ENCODE measurements at regions not wholly inside any gene's neighbourhood (a gene's known extent, or its start where the extent isn't known, plus 50 kb on each side); places are given as distances from the start of the nearest gene placed in this dataset.

- Histone ChIP-seq H3K36me3 (ENCODE audit: control insufficient read depth, insufficient read depth, low read length) (no peaks in the 10 kb centered on the region), H3K27ac (ENCODE audit: low read depth, low read length, severe bottlenecking) (no peak overlapping the region), H3K9me3 (ENCODE audit: control insufficient read depth, low read length) (no peaks in the 10 kb centered on the region), H3K4me1 (ENCODE audit: control insufficient read depth, insufficient read depth, low read length, poor library complexity, severe bottlenecking) (no peaks in the 10 kb centered on the region), H3K4me3 (ENCODE audit: extremely low read depth, insufficient read depth, low read length, poor library complexity, severe bottlenecking) (no peak overlapping the region)
These were observed 429.2 kb downstream of the TDRD15 start for GRCh38 chr2:21552981-21553380.

DNA sequence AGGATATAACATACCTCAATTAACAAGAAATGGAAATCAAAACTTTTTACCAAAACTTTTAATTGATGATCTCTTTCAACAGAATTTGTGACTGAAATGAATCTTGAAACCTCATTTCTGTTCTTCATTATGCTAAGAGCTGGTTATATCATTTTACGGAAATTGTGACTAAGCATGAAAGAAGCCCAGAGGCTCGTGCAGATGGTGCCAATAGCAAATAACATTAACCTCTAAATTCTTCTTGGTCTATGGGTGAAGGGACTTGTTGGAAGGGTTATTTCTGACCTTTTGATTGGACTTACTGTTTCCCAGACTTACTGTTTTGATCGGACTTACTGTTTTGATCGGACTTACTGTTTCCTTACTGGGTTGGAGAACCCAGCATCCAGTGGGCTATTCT is 435.6 kb downstream of the TDRD15 start:
- no peaks in the 10 kb centered on the region for H3K4me1 ChIP-seq (ENCODE audit: control insufficient read depth, insufficient read depth, low read length, poor library complexity, severe bottlenecking)
- WGBS, 2 experiments (ENCODE audit: insufficient coverage in 2 of 2) = 82 to 88% methylated on average over 2 to 3 of the region's 4 CpGs
- H3K9me3 ChIP-seq (ENCODE audit: control insufficient read depth, low read length) = no peaks in the 10 kb centered on the region

GRCh38 chr2:21561965-21562364 is 438.2 kb downstream of the TDRD15 start:
- no peak overlapping the region for H3K27ac ChIP-seq (ENCODE audit: low read depth, low read length, severe bottlenecking)
- H3K9me3 ChIP-seq (ENCODE audit: control insufficient read depth, low read length) = no peaks in the 10 kb centered on the region
- WGBS, 2 experiments (ENCODE audit: insufficient coverage in 2 of 2) = no CpG with 5 or more reads among the region's 1 CpG
- no peak overlapping the region for H3K4me3 ChIP-seq (ENCODE audit: extremely low read depth, insufficient read depth, low read length, poor library complexity, severe bottlenecking)
- H3K36me3 ChIP-seq (ENCODE audit: control insufficient read depth, insufficient read depth, low read length) = no peaks in the 10 kb centered on the region
- no peaks in the 10 kb centered on the region for H3K4me1 ChIP-seq (ENCODE audit: control insufficient read depth, insufficient read depth, low read length, poor library complexity, severe bottlenecking)

More for the DNA sequence above, 435.6 kb downstream of the TDRD15 start:
- no peak overlapping the region for H3K27ac ChIP-seq (ENCODE audit: low read depth, low read length, severe bottlenecking)
- no peak overlapping the region for H3K4me3 ChIP-seq (ENCODE audit: extremely low read depth, insufficient read depth, low read length, poor library complexity, severe bottlenecking)
- no peaks in the 10 kb centered on the region for H3K36me3 ChIP-seq (ENCODE audit: control insufficient read depth, insufficient read depth, low read length)

DNA sequence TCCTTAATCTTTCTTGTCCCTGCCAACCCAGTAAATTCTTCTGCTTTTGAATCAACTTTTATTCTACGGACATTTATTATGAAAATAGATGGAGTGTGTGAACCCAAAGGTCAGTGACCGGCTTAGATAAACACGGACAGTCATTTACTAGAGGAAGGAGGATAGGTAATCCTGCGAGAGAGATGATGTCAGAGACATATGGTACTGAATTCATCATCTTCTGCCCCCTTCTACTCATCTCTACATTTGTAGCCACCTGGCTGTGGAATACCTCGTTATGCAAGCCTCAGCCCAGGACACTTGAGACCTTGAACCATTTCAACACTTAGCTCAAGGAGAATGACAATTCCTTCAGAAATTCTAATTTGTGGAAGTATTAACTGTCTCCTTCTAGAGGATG is 443.6 kb downstream of the TDRD15 start:
- Histone ChIP-seq H3K9me3 (ENCODE audit: control insufficient read depth, low read length) (no peaks in the 10 kb centered on the region), H3K36me3 (ENCODE audit: control insufficient read depth, insufficient read depth, low read length) (no peaks in the 10 kb centered on the region), H3K4me3 (ENCODE audit: extremely low read depth, insufficient read depth, low read length, poor library complexity, severe bottlenecking) (no peak overlapping the region), H3K27ac (ENCODE audit: low read depth, low read length, severe bottlenecking) (no peak overlapping the region), H3K4me1 (ENCODE audit: control insufficient read depth, insufficient read depth, low read length, poor library complexity, severe bottlenecking) (no peaks in the 10 kb centered on the region)
- 80% methylated on average over 2 of the region's 5 CpGs; no CpG with 5 or more reads in 1 of the 2 experiments for WGBS, 2 experiments (ENCODE audit: insufficient coverage in 2 of 2)

DNA sequence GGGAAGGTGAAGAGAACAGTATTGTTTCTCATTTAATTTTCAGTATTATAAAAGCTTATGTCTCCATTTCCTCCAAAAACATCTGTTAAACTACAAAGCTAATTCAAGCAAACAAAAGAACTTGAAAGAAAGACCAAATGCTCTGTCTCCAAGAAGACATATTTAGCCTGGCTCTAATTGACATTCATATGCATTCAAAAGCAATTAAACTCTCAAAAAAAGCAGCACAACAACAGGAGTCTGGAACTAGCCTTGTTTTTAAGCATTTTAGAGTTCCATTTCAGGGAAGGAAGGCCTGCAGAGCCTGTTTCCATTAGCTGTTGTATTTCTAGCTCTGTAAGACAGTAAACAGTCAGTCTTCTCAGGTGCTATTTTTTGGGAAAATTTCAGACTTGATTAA is 447.9 kb downstream of the TDRD15 start:
- H3K4me3 ChIP-seq (ENCODE audit: extremely low read depth, insufficient read depth, low read length, poor library complexity, severe bottlenecking) = no peak overlapping the region

GRCh38 chr2:21580391-21580790 is 456.6 kb downstream of the TDRD15 start:
- H3K4me1 ChIP-seq (ENCODE audit: control insufficient read depth, insufficient read depth, low read length, poor library complexity, severe bottlenecking) = no peaks in the 10 kb centered on the region
- 100% methylated on average over 1 of the region's 1 CpG; no CpG with 5 or more reads in 1 of the 2 experiments for WGBS, 2 experiments (ENCODE audit: insufficient coverage in 2 of 2)
- H3K9me3 ChIP-seq (ENCODE audit: control insufficient read depth, low read length) = no peaks in the 10 kb centered on the region
- no peaks in the 10 kb centered on the region for H3K36me3 ChIP-seq (ENCODE audit: control insufficient read depth, insufficient read depth, low read length)
- H3K4me3 ChIP-seq (ENCODE audit: extremely low read depth, insufficient read depth, low read length, poor library complexity, severe bottlenecking) = no peak overlapping the region
- no peak overlapping the region for H3K27ac ChIP-seq (ENCODE audit: low read depth, low read length, severe bottlenecking)

More for the DNA sequence above, 447.9 kb downstream of the TDRD15 start:
- Histone ChIP-seq H3K4me1 (ENCODE audit: control insufficient read depth, insufficient read depth, low read length, poor library complexity, severe bottlenecking) (no peaks in the 10 kb centered on the region), H3K9me3 (ENCODE audit: control insufficient read depth, low read length) (no peaks in the 10 kb centered on the region), H3K27ac (ENCODE audit: low read depth, low read length, severe bottlenecking) (no peak overlapping the region), H3K36me3 (ENCODE audit: control insufficient read depth, insufficient read depth, low read length) (no peaks in the 10 kb centered on the region)

DNA sequence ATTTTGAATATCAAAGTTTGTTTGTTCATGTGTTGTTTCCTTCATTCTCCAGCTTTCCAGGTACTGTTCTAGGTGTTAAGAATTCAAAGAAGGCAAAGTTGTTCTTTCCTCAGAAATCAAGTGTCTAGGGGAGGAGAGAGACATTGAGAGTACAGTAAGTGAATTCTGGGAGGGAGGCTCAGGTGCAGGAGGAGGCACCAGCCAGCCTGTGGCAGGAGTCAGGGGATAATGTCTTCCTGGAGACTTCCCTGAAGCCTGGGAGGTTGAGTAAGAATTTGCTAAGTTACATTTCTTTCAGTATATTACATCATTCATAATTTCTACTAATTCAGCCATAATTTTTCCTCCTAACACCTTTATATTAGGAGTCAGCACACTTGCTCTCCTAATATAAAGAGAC is 462.1 kb downstream of the TDRD15 start:
- H3K27ac ChIP-seq (ENCODE audit: low read depth, low read length, severe bottlenecking) = no peak overlapping the region
- H3K9me3 ChIP-seq (ENCODE audit: control insufficient read depth, low read length) = no peaks in the 10 kb centered on the region
- H3K4me3 ChIP-seq (ENCODE audit: extremely low read depth, insufficient read depth, low read length, poor library complexity, severe bottlenecking) = no peak overlapping the region
- no peaks in the 10 kb centered on the region for H3K4me1 ChIP-seq (ENCODE audit: control insufficient read depth, insufficient read depth, low read length, poor library complexity, severe bottlenecking)
- H3K36me3 ChIP-seq (ENCODE audit: control insufficient read depth, insufficient read depth, low read length) = no peaks in the 10 kb centered on the region

- 90% methylated on average over 3 of the region's 7 CpGs; no CpG with 5 or more reads in 1 of the 2 experiments for WGBS, 2 experiments (ENCODE audit: insufficient coverage in 2 of 2)
- Histone ChIP-seq H3K4me3 (ENCODE audit: extremely low read depth, insufficient read depth, low read length, poor library complexity, severe bottlenecking) (no peak overlapping the region), H3K9me3 (ENCODE audit: control insufficient read depth, low read length) (no peaks in the 10 kb centered on the region), H3K4me1 (ENCODE audit: control insufficient read depth, insufficient read depth, low read length, poor library complexity, severe bottlenecking) (no peaks in the 10 kb centered on the region), H3K36me3 (ENCODE audit: control insufficient read depth, insufficient read depth, low read length) (no peaks in the 10 kb centered on the region), H3K27ac (ENCODE audit: low read depth, low read length, severe bottlenecking) (no peak overlapping the region)
These were observed 466.4 kb downstream of the TDRD15 start for GRCh38 chr2:21590026-21590690.

- no CpG with 5 or more reads among the region's 1 CpG for whole genome bisulfite sequencing, 2 experiments (ENCODE audit: insufficient coverage in 2 of 2)
- Histone ChIP-seq H3K36me3 (ENCODE audit: control insufficient read depth, insufficient read depth, low read length) (no peaks in the 10 kb centered on the region), H3K9me3 (ENCODE audit: control insufficient read depth, low read length) (peaks cover 3% of the 10 kb centered on the region), H3K4me1 (ENCODE audit: control insufficient read depth, insufficient read depth, low read length, poor library complexity, severe bottlenecking) (no peaks in the 10 kb centered on the region), H3K4me3 (ENCODE audit: extremely low read depth, insufficient read depth, low read length, poor library complexity, severe bottlenecking) (no peak overlapping the region), H3K27ac (ENCODE audit: low read depth, low read length, severe bottlenecking) (no peak overlapping the region)
These were observed 468.2 kb downstream of the TDRD15 start for GRCh38 chr2:21591926-21592325.

- no peaks in the 10 kb centered on the region for H3K4me1 ChIP-seq (ENCODE audit: control insufficient read depth, insufficient read depth, low read length, poor library complexity, severe bottlenecking)
- H3K9me3 ChIP-seq (ENCODE audit: control insufficient read depth, low read length) = peaks cover 3% of the 10 kb centered on the region
- no peak overlapping the region for H3K27ac ChIP-seq (ENCODE audit: low read depth, low read length, severe bottlenecking)
- H3K36me3 ChIP-seq (ENCODE audit: control insufficient read depth, insufficient read depth, low read length) = no peaks in the 10 kb centered on the region
- no peak overlapping the region for H3K4me3 ChIP-seq (ENCODE audit: extremely low read depth, insufficient read depth, low read length, poor library complexity, severe bottlenecking)
- no CpG with 5 or more reads among the region's 1 CpG for WGBS, 2 experiments (ENCODE audit: insufficient coverage in 2 of 2)
These were observed 475.6 kb downstream of the TDRD15 start for GRCh38 chr2:21599417-21599816.

- 100% methylated on average over 1 of the region's 2 CpGs; no CpG with 5 or more reads in 1 of the 2 experiments for WGBS, 2 experiments (ENCODE audit: insufficient coverage in 2 of 2)
- H3K4me3 ChIP-seq (ENCODE audit: extremely low read depth, insufficient read depth, low read length, poor library complexity, severe bottlenecking) = no peak overlapping the region
- H3K36me3 ChIP-seq (ENCODE audit: control insufficient read depth, insufficient read depth, low read length) = no peaks in the 10 kb centered on the region
- H3K27ac ChIP-seq (ENCODE audit: low read depth, low read length, severe bottlenecking) = no peak overlapping the region
- H3K9me3 ChIP-seq (ENCODE audit: control insufficient read depth, low read length) = no peaks in the 10 kb centered on the region
- H3K4me1 ChIP-seq (ENCODE audit: control insufficient read depth, insufficient read depth, low read length, poor library complexity, severe bottlenecking) = no peaks in the 10 kb centered on the region
These were observed 479.0 kb downstream of the TDRD15 start for GRCh38 chr2:21602789-21603188.
